Germinal center (tissue), 1 donor: ENCODE measurements at regions not wholly inside any gene's neighbourhood (a gene's known extent, or its start where the extent isn't known, plus 50 kb on each side); places are given as distances from the start of the nearest gene placed in this dataset.

Experiments
- DNase-seq: peaks from one replicate; pipeline ENCODE4 v3.0.0; 2012; ENCODE audit warnings: mixed read lengths, low spot score

GRCh38 chr2:20560011-20560410, 90.9 kb downstream of the HS1BP3 start:
- DNase-seq: no peak

GRCh38 chr2:20560891-20561636, 89.8 kb downstream of the HS1BP3 start:
- no peak for DNase-seq

GRCh38 chr2:20561637-20562454, 89.1 kb downstream of the HS1BP3 start:
- no peak for DNase-seq

- no peak for DNase-seq
Measured at GRCh38 chr2:20562540-20563225, 88.2 kb downstream of the HS1BP3 start.

- no peak for DNase-seq
Measured at GRCh38 chr2:20563251-20563650, 87.6 kb downstream of the HS1BP3 start.

GRCh38 chr2:20563833-20564232, 87.1 kb downstream of the HS1BP3 start:
- no peak for DNase-seq

GRCh38 chr2:20565101-20565622, 85.7 kb downstream of the HS1BP3 start:
- DNase-seq: no peak

- DNase-seq: no peak
Measured at GRCh38 chr2:20565623-20566236, 85.2 kb downstream of the HS1BP3 start.

GRCh38 chr2:20566331-20566730, 84.6 kb downstream of the HS1BP3 start:
- DNase-seq: no peak

- DNase-seq: no peak
Measured at GRCh38 chr2:20567159-20567925, 83.6 kb downstream of the HS1BP3 start.
